IMR-90 (cell line): ENCODE measurements at regions not wholly inside any gene's neighbourhood (a gene's known extent, or its start where the extent isn't known, plus 50 kb on each side); places are given as distances from the start of the nearest gene placed in this dataset.

ENCODE experiments used
- ATAC-seq: fragments of 200-7000 bp; cut with Tn5 transposase; 2 replicates; pipeline ENCODE4 v1.9.1; 2020; ENCODE audit warnings: low read depth, mild to moderate bottlenecking, moderate library complexity
- BruUV-seq: library from RNA; stranded (reverse); fragments of 400-500 nt; replicated peaks from 2 replicates; lab custom pipeline; 2021; lab: Mats Ljungman, UMichigan
- CTCF ChIA-PET: fragments of 300-600 bp; formaldehyde crosslinking; extraction: SDS; loops from one replicate; lab custom pipeline; 2021; ENCODE audit warnings: antibody characterized with exemption; lab: Yijun Ruan, JAX
- POLR2A ChIA-PET: fragments of 300-600 bp; sonication (Branson Sonifier 250); formaldehyde crosslinking; loops from one replicate; lab custom pipeline; 2022; ENCODE audit warnings: antibody characterized with exemption; ENCODE audit not compliant: unreplicated experiment; lab: Charles Lee
- DNase-seq: peaks from one replicate; pipeline ENCODE4 v3.0.0; 2013
- H2AFZ ChIP-seq: replicated peaks from 2 replicates; pipeline ENCODE3; 2013; ENCODE audit warnings: low read length, mild to moderate bottlenecking; ENCODE audit not compliant: poor library complexity
- H2AK5ac ChIP-seq: 2 replicates; pipeline ENCODE4 v1.6.1; 2013; ENCODE audit warnings: low read depth, low read length, inconsistent platforms
- H2AK9ac ChIP-seq: replicated peaks from 2 replicates; pipeline ENCODE3; 2013; ENCODE audit warnings: mild to moderate bottlenecking, low read depth, low read length, moderate library complexity; ENCODE audit not compliant: poor library complexity
- H2BK120ac ChIP-seq: 2 replicates; pipeline ENCODE4 v1.6.1; 2013; ENCODE audit warnings: low read depth, low read length, inconsistent platforms
- H2BK15ac ChIP-seq: 3 replicates; pipeline ENCODE4 v1.6.1; 2013; ENCODE audit warnings: low read depth, low read length, inconsistent platforms
- H2BK20ac ChIP-seq: 2 replicates; pipeline ENCODE4 v1.6.1; 2013; ENCODE audit warnings: low read depth, mild to moderate bottlenecking, inconsistent platforms, low read length, moderate library complexity
- H2BK5ac ChIP-seq: 2 replicates; pipeline ENCODE4 v1.6.1; 2013; ENCODE audit warnings: mild to moderate bottlenecking, low read depth, low read length, inconsistent platforms; ENCODE audit not compliant: poor library complexity, severe bottlenecking
- H3K14ac ChIP-seq: replicated peaks from 2 replicates; pipeline ENCODE4 v1.6.1; 2013; ENCODE audit warnings: low read depth, low read length, inconsistent platforms
- H3K18ac ChIP-seq: 2 replicates; pipeline ENCODE4 v1.6.1; 2013; ENCODE audit warnings: low read depth, low read length, control low read depth
- H3K23ac ChIP-seq: 2 replicates; pipeline ENCODE4 v1.6.1; 2013; ENCODE audit warnings: low read depth, low read length, inconsistent platforms
- H3K27ac ChIP-seq: 2 replicates; pipeline ENCODE4 v1.5.1; 2013; ENCODE audit warnings: mild to moderate bottlenecking, control low read depth, low read length; ENCODE audit not compliant: insufficient read depth
- H3K27me3 ChIP-seq: 2 replicates; pipeline ENCODE4 v1.6.1; 2013; ENCODE audit warnings: low read length; ENCODE audit not compliant: control insufficient read depth, insufficient read depth
- H3K36me3 ChIP-seq: 2 replicates; pipeline ENCODE4 v1.6.1; 2013; ENCODE audit warnings: low read length, mixed read lengths; ENCODE audit not compliant: control insufficient read depth, insufficient read depth
- H3K4ac ChIP-seq: 2 replicates; pipeline ENCODE4 v1.6.1; 2013; ENCODE audit warnings: low read depth, low read length, inconsistent platforms
- H3K4me1 ChIP-seq: 2 replicates; pipeline ENCODE4 v1.6.1; 2013; ENCODE audit warnings: low read length, mixed read lengths; ENCODE audit not compliant: control insufficient read depth, insufficient read depth
- H3K4me2 ChIP-seq: 2 replicates; pipeline ENCODE4 v1.6.1; 2013; ENCODE audit warnings: low read depth, mild to moderate bottlenecking, control low read depth, low read length, moderate library complexity
- H3K4me3 ChIP-seq: 2 replicates; pipeline ENCODE4 v1.5.1; 2013; ENCODE audit warnings: low read depth, mild to moderate bottlenecking, control low read depth, low read length, moderate library complexity; ENCODE audit not compliant: insufficient read depth
- H3K56ac ChIP-seq: 2 replicates; pipeline ENCODE4 v1.6.1; 2013; ENCODE audit warnings: low read length, inconsistent platforms; ENCODE audit not compliant: insufficient read depth; ENCODE audit errors: extremely low read depth
- H3K79me1 ChIP-seq, 2 experiments: 2 replicates each; pipeline ENCODE4 v1.6.1; 2013; ENCODE audit warnings: low read length in 2 of 2, inconsistent platforms in 1 of 2, low read depth in 1 of 2
- H3K9ac ChIP-seq: 2 replicates; pipeline ENCODE4 v1.6.1; 2013; ENCODE audit warnings: low read depth, low read length, control low read depth
- H3K9me1 ChIP-seq: 2 replicates; pipeline ENCODE4 v1.6.1; 2013; ENCODE audit warnings: low read length, inconsistent platforms; ENCODE audit not compliant: insufficient read depth
- H3K9me3 ChIP-seq: 2 replicates; pipeline ENCODE4 v1.6.1; 2013; ENCODE audit warnings: low read length; ENCODE audit not compliant: control insufficient read depth, insufficient read depth
- H4K20me1 ChIP-seq: 2 replicates; pipeline ENCODE4 v1.6.1; 2013; ENCODE audit warnings: low read length, inconsistent platforms; ENCODE audit not compliant: insufficient read depth
- H4K5ac ChIP-seq: 2 replicates; pipeline ENCODE4 v1.6.1; 2013; ENCODE audit warnings: mild to moderate bottlenecking, low read depth, low read length, control low read depth
- H4K8ac ChIP-seq, 2 experiments: 2 replicates each; pipeline ENCODE4 v1.6.1; 2013; ENCODE audit warnings: low read depth in 2 of 2, low read length in 2 of 2, control low read depth in 1 of 2, inconsistent platforms in 1 of 2
- H4K91ac ChIP-seq: 2 replicates; pipeline ENCODE4 v1.6.1; 2013; ENCODE audit warnings: low read depth, low read length, inconsistent platforms; ENCODE audit not compliant: insufficient read depth
- CTCF ChIP-seq: conservative IDR thresholded peaks from 2 replicates; pipeline ENCODE4 v1.5.1; 2012; ENCODE audit warnings: mild to moderate bottlenecking, low read depth, low read length, improper control_type of control experiment
- NFE2L2 ChIP-seq: fragments of 150-350 bp; IDR thresholded peaks from 2 replicates; pipeline ENCODE4 v1.6.1; 2016; ENCODE audit warnings: low read depth, mild to moderate bottlenecking, low read length
- POLR2A ChIP-seq: IDR thresholded peaks from 2 replicates; pipeline ENCODE4 v1.6.1; 2012; ENCODE audit warnings: mild to moderate bottlenecking, low read depth, low read length
- RAD21 ChIP-seq: IDR thresholded peaks from 2 replicates; pipeline ENCODE4 v1.6.1; 2012; ENCODE audit warnings: low read length, improper control_type of control experiment
- RCOR1 ChIP-seq: IDR thresholded peaks from 2 replicates; pipeline ENCODE4 v1.6.1; 2012; ENCODE audit warnings: mild to moderate bottlenecking, low read length, improper control_type of control experiment; ENCODE audit not compliant: insufficient replicate concordance
- RFX5 ChIP-seq: IDR thresholded peaks from 2 replicates; pipeline ENCODE4 v1.8.0; 2012; ENCODE audit warnings: low read depth, mild to moderate bottlenecking, low read length, moderate library complexity
- WGBS, 2 experiments: methylation state at CpG; one replicate each; pipeline versions ENCODE4 v1.1.5 to v1.1.7; 2013; ENCODE audit warnings: missing lambda C conversion rate in 2 of 2; ENCODE audit not compliant: insufficient read length in 1 of 2; ENCODE audit errors: extremely low coverage in 2 of 2; 5-methylcytosine and 5-hydroxymethylcytosine counted together
- dilution Hi-C: fragments of 300-500 bp; cut with HindIII; formaldehyde crosslinking; loops from one replicate; pipeline ENCODE4 v1.14.3; 2018; ENCODE audit warnings: low sequenced_read_pairs; ENCODE audit not compliant: unreplicated experiment
- in situ Hi-C: fragments of 300-500 bp; cut with MboI; formaldehyde crosslinking; loops from 3 replicates; pipeline ENCODE4 v1.14.3; 2019; ENCODE audit warnings: low sequenced_read_pairs, inconsistent platforms, mixed read lengths
- intact Hi-C: fragments of 100-400 bp; cut with micrococcal nuclease; formaldehyde crosslinking; loops from 2 replicates; pipeline ENCODE4 v1.10.0; 2022

- Histone ChIP-seq H3K4ac (no peak overlapping the region), H3K18ac (no peak overlapping the region), H2AFZ (no peak overlapping the region), H4K8ac (no peak overlapping the region), H3K9me1 (no peaks in the 10 kb centered on the region), H3K56ac (no peak overlapping the region), H3K36me3 (no peaks in the 10 kb centered on the region), H3K27ac (no peak overlapping the region), H4K5ac (no peak overlapping the region), H3K14ac (no peak overlapping the region), H3K4me2 (no peak overlapping the region), H2BK5ac (no peak overlapping the region), H2AK5ac (no peak overlapping the region), H3K23ac (no peak overlapping the region), H2AK9ac (no peak overlapping the region), H4K20me1 (no peaks in the 10 kb centered on the region), H3K4me1 (no peaks in the 10 kb centered on the region), H2BK20ac (no peak overlapping the region), H2BK15ac (no peak overlapping the region), H3K9me3 (no peaks in the 10 kb centered on the region), H3K27me3 (peaks cover 46% of the 10 kb centered on the region), H4K91ac (no peak overlapping the region), H3K4me3 (no peak overlapping the region), H3K9ac (no peak overlapping the region), H3K79me1 (no peaks in the 10 kb centered on the region), H2BK120ac (no peak overlapping the region)
- ChIA-PET POLR2A (no interaction called here), CTCF (no interaction called here)
- WGBS, 2 experiments = 77% methylated on average over 3 of the region's 16 CpGs; no CpG with 5 or more reads in 1 of the 2 experiments
- DNase-seq = no peak
- dilution Hi-C loops = no loop called here
- in situ Hi-C loops = no loop called here
- no peak for ATAC-seq
- TF ChIP-seq RCOR1 (no peak), RAD21 (no peak), RFX5 (no peak), POLR2A (no peak), NFE2L2 (no peak), CTCF (no peak)
- intact Hi-C loops = no loop called here
- no TSS peak for BruUV-seq
Observed at GRCh38 chr16:87041286-87041685, 275.9 kb downstream of the C16orf95 start.
